NCI-H1105 treated with DMSO at 0.1 percent for 48 hours (cell line): ENCODE measurements at regions not wholly inside any gene's neighbourhood (a gene's known extent, or its start where the extent isn't known, plus 50 kb on each side); places are given as distances from the start of the nearest gene placed in this dataset.
"Not testable (repeated sequence)": the region's sequence is repeated elsewhere in the genome, so short reads cannot be mapped to it uniquely, and the experiment has no call there.

Source experiments
- DNase-seq: peaks from one replicate; lab custom pipeline; 2025; lab: John Stamatoyannopoulos, UW

- DNase-seq, result not testable (repeated sequence)
Measured at GRCh38 chr14:37785298-37785697, 189.9 kb downstream of the TTC6 start.

DNA sequence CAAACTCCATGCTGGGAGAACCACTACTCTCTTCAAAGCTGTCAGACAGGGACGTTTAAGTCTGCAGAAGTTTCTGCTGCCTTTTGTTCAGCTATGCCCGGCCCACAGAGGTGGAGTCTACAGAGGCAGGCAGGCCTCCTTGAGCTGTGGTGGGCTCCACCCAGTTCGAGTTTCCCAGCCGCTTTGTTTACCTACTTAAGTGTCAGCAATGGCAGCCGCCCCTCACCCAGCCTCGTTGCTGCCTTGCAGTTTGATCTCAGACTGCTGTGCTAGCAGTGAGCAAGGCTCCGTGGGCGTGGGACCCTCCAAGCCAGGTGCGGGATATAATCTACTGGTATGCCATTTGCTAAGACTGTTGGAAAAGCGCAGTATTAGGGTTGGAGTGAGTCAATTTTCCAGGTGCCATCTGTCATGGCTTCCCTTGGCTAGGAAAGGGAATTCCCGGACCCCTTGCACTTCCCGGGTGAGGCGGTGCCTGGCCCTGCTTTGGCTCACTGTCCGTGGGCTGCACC, 190.7 kb downstream of the TTC6 start:
- DNase-seq, result not testable (repeated sequence)

- DNase-seq, result no peak
Measured at GRCh38 chr14:37787879-37788494, 192.6 kb downstream of the TTC6 start.

GRCh38 chr14:37791384-37792036, 196.1 kb downstream of the TTC6 start:
- DNase-seq, result no peak

- no peak for DNase-seq
Measured at GRCh38 chr14:37792124-37792523, 196.7 kb downstream of the TTC6 start.

DNA sequence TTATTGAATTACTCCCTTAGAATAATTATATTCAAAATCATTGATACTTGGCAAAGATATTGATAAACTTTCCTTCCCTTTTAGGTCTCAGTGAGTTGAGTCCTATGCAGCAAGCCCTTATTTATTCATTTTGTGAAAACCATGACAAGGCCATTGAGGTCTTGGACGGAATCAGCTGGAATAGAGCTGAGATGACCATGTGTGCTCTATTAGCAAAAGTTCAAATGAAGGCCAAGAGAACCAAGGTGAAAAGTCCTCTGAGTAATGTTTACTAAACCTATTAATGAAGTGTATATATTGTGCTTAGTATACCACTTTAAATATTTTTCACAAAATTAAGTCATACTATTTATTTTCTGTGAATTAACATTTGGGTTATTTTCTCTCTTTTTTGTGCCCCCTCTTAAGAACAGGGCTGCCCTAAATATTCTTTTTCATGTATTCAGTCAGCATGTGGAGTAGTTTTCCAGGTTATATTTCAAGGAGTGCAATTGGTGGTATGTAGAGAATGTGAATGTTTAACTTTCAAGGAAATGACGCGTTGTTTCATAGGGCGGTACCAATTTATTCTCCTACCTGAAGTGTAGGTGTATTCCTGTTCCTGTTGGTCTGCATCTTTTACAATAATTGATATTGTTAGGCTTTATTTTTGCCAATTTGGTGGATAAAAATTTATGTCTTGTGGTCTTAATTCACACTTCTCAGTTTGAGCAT, 201.4 kb downstream of the TTC6 start:
- DNase-seq, result no peak

DNA sequence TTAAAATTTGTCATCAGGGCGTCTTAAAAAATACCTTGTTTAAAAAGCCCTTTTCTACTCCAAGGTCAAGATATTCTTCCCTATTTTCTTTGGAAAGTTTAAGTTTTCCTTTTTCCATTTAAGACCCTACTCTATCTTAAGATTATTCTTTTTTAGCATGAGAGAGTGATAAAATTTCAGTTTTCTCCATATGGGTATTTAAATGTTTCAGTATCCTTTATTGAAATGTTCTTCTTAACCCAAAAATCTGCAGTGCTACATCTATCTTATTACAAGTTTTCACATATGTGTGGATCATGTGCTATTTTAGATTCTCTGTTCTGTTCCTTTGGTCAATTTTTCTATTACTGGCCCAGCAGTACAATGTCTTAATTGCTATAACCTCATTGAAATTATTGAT, 202.2 kb downstream of the TTC6 start:
- DNase-seq, result no peak

GRCh38 chr14:37807722-37808121, 212.3 kb downstream of the TTC6 start:
- DNase-seq, result no peak

GRCh38 chr14:37810094-37810801, 214.8 kb downstream of the TTC6 start:
- DNase-seq, result no peak

GRCh38 chr14:37813732-37814131, 218.3 kb downstream of the TTC6 start:
- DNase-seq, result no peak

DNA sequence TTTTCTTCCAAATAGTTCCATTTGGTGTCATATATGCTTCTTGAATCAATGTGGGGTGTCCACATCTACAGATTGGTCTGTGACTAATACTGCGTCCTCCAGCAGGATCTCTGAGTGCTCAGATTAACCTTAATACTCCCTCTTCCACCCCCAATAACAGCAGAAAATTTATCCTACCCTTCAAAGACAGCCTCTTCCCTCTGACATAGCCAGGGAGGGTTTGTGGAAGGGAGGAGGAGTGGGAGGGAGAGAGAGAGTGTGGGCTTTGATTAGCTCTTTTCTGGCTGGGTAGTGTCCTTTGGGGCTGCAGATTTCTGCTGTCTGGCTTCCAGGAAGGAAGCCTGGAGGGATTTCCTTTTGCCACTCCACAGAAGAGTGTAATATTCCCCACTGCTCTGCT, 220.7 kb downstream of the TTC6 start:
- no peak for DNase-seq

DNA sequence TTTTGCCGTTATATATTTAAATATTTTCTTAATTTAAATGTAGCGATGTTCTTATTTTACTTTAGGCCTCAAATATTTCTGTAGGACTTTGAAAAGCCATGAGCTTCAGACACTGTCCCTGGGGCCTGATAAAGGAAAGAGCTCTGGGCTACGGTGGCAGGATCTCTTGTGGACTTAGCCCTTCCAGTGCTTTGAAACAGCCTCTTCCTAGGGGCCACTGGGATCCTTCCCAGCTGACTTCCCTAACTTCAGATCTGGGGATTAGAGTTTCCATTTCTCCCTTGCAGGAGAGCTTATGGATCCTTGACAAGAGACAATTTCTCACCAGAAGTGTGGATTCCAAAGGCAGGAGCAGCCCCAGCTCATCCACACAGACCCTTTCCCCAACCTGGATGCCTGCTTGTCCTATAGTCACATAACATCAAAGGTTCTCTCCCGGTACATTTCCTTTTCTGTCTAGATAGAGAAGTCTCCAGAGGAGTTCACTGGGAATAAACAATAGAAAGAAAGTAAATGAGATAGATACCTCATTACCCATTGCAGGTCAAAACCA, 221.4 kb downstream of the TTC6 start:
- no peak for DNase-seq

GRCh38 chr14:37819155-37820015, 224.0 kb downstream of the TTC6 start:
- no peak for DNase-seq

GRCh38 chr14:37820810-37821209, 225.4 kb downstream of the TTC6 start:
- DNase-seq, result not testable (repeated sequence)

DNA sequence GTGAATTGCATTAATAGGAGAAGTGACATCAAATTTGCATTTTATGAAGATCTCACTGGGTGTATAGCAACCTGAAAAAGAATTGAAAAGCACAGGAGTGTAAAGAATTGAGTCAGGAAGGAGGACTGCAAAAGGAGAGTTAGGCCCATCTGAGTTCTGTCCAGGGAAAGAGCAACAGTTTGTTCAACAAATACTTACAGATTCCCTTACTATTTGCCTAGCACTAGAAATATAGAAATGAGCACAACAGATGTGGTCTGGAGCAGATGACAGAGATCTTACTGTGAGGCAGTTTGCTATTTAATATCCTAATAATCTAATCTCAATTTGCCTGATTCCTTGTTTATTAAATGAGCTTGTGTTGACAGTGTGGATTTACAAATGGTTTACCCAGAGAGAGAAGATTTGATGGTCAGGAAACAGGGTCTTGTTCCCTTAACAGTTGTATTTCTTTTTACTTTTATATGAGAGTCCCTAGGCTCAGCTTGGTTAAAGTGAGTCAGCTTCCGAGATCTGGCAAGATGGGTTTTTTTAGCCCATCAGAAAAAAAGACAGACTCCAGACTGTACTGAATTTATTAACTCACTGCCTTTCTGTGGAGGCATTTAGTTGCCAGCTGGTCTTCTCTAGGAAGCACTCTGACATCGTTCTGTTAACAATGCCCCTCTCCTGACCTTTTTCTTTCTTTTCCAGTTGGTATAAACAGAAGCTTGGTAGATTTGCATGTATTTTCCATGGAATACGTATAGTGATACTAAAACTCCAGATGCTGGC, 229.7 kb downstream of the TTC6 start:
- no peak for DNase-seq

DNA sequence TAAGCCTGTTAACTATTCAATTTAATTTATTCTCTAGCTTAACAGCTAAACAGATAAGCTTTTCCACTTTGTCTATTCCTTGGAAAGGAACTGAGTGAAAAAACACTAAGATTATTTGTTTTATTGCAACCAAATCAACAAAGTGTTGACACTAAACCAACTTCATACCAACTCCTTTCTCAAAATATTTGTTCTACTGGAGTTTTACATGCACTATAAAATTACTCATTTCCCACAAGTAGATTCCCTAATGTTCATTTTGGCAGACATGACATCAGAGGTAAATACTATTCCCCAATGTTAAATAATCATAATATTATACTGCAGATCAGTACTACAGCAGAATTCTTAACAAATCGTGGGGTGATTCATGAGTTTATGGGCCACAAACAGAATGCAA, 231.4 kb downstream of the TTC6 start:
- DNase-seq, result no peak

GRCh38 chr14:37830271-37830670, 234.8 kb downstream of the TTC6 start:
- no peak for DNase-seq

DNA sequence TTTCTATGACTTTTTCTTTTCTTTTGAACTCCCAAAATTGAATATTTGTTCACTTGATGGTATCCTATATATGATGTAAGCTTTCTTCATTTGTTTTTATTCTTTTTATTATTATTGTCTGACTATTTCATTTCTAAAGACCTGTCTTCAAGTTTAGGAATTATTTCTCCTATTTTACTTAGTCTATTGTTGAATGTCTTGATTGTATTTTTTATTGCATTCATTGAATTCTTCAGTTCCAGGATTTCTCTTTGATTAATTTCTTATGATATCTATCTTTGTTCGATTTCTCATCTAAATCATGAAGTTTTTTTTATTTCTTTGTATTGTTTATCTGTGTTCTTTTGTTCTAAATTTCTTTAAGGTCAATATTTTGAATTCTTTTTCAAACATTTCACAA, 238.8 kb downstream of the TTC6 start:
- no peak for DNase-seq

GRCh38 chr14:37838778-37839177, 243.3 kb downstream of the TTC6 start:
- not testable (repeated sequence) for DNase-seq

GRCh38 chr14:37841039-37841438, 245.6 kb downstream of the TTC6 start:
- not testable (repeated sequence) for DNase-seq
